Testis (tissue), 2 donors: ENCODE measurements at regions not wholly inside any gene's neighbourhood (a gene's known extent, or its start where the extent isn't known, plus 50 kb on each side); places are given as distances from the start of the nearest gene placed in this dataset.

Experiments used
- DNase-seq: peaks from one replicate; pipeline ENCODE4 v3.0.0-alpha.2; 2019
- H3K27ac ChIP-seq, 2 donors: fragments of 200-600 bp; sonication (generic); one replicate each; pipeline ENCODE4 v1.5.1; 2019
- H3K27me3 ChIP-seq: fragments of 200-600 bp; sonication (generic); one replicate; pipeline ENCODE4 v1.5.1; 2019
- H3K36me3 ChIP-seq: fragments of 200-600 bp; sonication (generic); one replicate; pipeline ENCODE4 v1.5.1; 2017; ENCODE audit warnings: low read depth; ENCODE audit errors: missing control alignments
- H3K4me1 ChIP-seq: fragments of 200-600 bp; sonication (generic); one replicate; pipeline ENCODE4 v1.5.1; 2019
- H3K4me3 ChIP-seq, 2 donors: fragments of 200-600 bp; sonication (generic); one replicate each; pipeline ENCODE4 v1.5.1; 2017 to 2019
- H3K9me3 ChIP-seq: fragments of 200-600 bp; sonication (generic); one replicate; pipeline ENCODE4 v1.5.1; 2017
- POLR2A ChIP-seq: fragments of 450-650 bp; IDR thresholded peaks from one replicate; pipeline ENCODE4 v1.6.1; 2017; ENCODE audit warnings: antibody characterized with exemption, mild to moderate bottlenecking, moderate library complexity
- WGBS, 2 donors: methylation state at CpG; one replicate each; pipeline ENCODE4 v1.1.5; 2018; 5-methylcytosine and 5-hydroxymethylcytosine counted together
- intact Hi-C: fragments of 100-400 bp; cut with DNase I; formaldehyde crosslinking; loops from one replicate; pipeline ENCODE4 v1.15.1; 2023; ENCODE audit warnings: low total_unique reads
- TF ChIP-seq, protein P1 (sequence below), 3 experiments: fragments of 450-650 bp in 2 of 3; fragments of 200-600 bp in 1 of 3; sonication (generic) in 1 of 3; IDR thresholded peaks; one replicate each; pipeline ENCODE4 v1.5.1; 2016 to 2019; ENCODE audit warnings: antibody characterized with exemption in 3 of 3, mild to moderate bottlenecking in 2 of 3, moderate library complexity in 1 of 3

GRCh38 chr22:27132400-27132799 lies 475.0 kb downstream of the MIAT start:
- TF ChIP-seq, protein P1, sequence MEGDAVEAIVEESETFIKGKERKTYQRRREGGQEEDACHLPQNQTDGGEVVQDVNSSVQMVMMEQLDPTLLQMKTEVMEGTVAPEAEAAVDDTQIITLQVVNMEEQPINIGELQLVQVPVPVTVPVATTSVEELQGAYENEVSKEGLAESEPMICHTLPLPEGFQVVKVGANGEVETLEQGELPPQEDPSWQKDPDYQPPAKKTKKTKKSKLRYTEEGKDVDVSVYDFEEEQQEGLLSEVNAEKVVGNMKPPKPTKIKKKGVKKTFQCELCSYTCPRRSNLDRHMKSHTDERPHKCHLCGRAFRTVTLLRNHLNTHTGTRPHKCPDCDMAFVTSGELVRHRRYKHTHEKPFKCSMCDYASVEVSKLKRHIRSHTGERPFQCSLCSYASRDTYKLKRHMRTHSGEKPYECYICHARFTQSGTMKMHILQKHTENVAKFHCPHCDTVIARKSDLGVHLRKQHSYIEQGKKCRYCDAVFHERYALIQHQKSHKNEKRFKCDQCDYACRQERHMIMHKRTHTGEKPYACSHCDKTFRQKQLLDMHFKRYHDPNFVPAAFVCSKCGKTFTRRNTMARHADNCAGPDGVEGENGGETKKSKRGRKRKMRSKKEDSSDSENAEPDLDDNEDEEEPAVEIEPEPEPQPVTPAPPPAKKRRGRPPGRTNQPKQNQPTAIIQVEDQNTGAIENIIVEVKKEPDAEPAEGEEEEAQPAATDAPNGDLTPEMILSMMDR (IDR thresholded peaks at IDR 0.05), result no peak
- TF ChIP-seq POLR2A, result no peak
- intact Hi-C loops, result no loop called here
- 88 to 96% methylated on average over 3 of the region's 3 CpGs for WGBS, 2 donors
- Histone ChIP-seq H3K4me3 (no peak overlapping the region), H3K27me3 (no peaks in the 10 kb centered on the region), H3K9me3 (no peaks in the 10 kb centered on the region), H3K36me3 (no peaks in the 10 kb centered on the region), H3K27ac (no peak overlapping the region), H3K4me1 (peaks cover 8% of the 10 kb centered on the region)
- DNase-seq, result no peak

DNA sequence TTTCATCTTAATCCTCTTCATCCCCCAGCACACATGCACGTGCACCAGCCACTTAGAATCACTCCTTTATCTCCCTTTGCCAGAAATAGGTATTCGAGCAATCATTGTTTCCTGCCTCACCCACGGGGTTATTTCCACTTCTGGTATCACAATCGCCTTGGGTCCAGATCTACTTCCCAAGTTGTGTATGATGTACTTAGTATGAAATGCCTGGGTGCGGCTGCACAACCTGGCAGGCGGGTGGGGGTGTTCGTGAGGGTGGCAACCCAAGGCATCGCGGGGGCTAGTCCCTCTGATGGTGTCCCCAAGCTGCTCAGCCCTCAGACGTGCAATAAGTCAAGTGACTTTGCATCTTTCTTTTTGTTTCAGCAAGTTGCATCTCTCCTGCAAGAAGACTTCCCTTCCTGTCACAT lies 475.6 kb downstream of the MIAT start:
- Histone ChIP-seq H3K27ac (no peak overlapping the region), H3K4me1 (peaks cover 8% of the 10 kb centered on the region), H3K4me3 (no peak overlapping the region), H3K9me3 (no peaks in the 10 kb centered on the region), H3K36me3 (no peaks in the 10 kb centered on the region), H3K27me3 (no peaks in the 10 kb centered on the region)
- TF ChIP-seq, protein P1 (IDR thresholded peaks at IDR 0.05), result no peak
- TF ChIP-seq POLR2A, result no peak
- no peak for DNase-seq
- WGBS, 2 donors, result 66 to 70% methylated on average over 10 of the region's 10 CpGs
- intact Hi-C loops, result no loop called here

GRCh38 chr22:27133681-27134314 lies 476.4 kb downstream of the MIAT start:
- H3K27ac ChIP-seq, result no peak overlapping the region

DNA sequence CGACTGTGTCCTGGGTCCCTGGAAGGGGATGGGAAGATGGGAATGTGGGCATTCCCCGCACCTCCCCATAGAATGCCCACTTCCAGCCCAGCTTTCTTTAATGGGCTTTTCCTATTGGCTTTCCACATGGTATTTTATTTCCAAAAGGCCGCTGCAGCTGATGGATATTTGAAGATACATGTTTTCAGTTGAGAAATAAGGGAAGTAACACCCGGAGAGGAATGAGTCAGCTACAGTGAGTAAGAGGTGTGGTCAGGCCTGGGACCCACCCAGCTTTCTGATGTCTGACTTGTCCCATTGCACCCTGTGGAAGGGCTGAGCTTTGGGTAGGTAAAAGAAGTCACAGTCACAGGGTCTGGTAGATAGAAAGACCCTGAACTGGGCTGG lies 476.9 kb downstream of the MIAT start:
- 77 to 83% methylated on average over 4 of the region's 4 CpGs for WGBS, 2 donors
- H3K36me3 ChIP-seq, result no peaks in the 10 kb centered on the region
- DNase-seq, result no peak
- H3K9me3 ChIP-seq, result no peaks in the 10 kb centered on the region
- no peak overlapping the region for H3K4me3 ChIP-seq
- no peak overlapping the region for H3K27ac ChIP-seq
- intact Hi-C loops, result no loop called here
- TF ChIP-seq, protein P1 (IDR thresholded peaks at IDR 0.05), result no peak
- TF ChIP-seq POLR2A, result no peak
- no peaks in the 10 kb centered on the region for H3K27me3 ChIP-seq
- peaks cover 8% of the 10 kb centered on the region for H3K4me1 ChIP-seq

More at GRCh38 chr22:27133681-27134314, 476.4 kb downstream of the MIAT start:
- no peak for DNase-seq
- Histone ChIP-seq H3K27me3 (no peaks in the 10 kb centered on the region), H3K36me3 (no peaks in the 10 kb centered on the region), H3K4me1 (peaks cover 8% of the 10 kb centered on the region), H3K9me3 (no peaks in the 10 kb centered on the region), H3K4me3 (no peak overlapping the region)
- intact Hi-C loops, result no loop called here
- WGBS, 2 donors, result 44 to 54% methylated on average over 10 to 11 of the region's 11 CpGs
- TF ChIP-seq POLR2A, result no peak
- TF ChIP-seq, protein P1 (IDR thresholded peaks at IDR 0.05), result no peak
